Fibroblast of lung (primary cell): ENCODE measurements at regions not wholly inside any gene's neighbourhood (a gene's known extent, or its start where the extent isn't known, plus 50 kb on each side); places are given as distances from the start of the nearest gene placed in this dataset.

Source experiments
- DNase-seq, 2 donors: peaks; one replicate each; pipeline versions ENCODE4 v3.0.0 to v3.0.0-alpha.2; 2010; ENCODE audit warnings: low read depth in 2 of 2
- H2AFZ ChIP-seq: 2 replicates; pipeline ENCODE4 v1.5.1; 2012; ENCODE audit warnings: low read length, control low read depth, inconsistent platforms
- H3K27ac ChIP-seq: 2 replicates; pipeline ENCODE4 v1.5.1; 2011; ENCODE audit warnings: low read length, control low read depth; ENCODE audit not compliant: insufficient read depth
- H3K27me3 ChIP-seq: 2 replicates; pipeline ENCODE4 v1.5.1; 2011; ENCODE audit warnings: mild to moderate bottlenecking, low read length; ENCODE audit not compliant: control insufficient read depth, insufficient read depth
- H3K36me3 ChIP-seq: 2 replicates; pipeline ENCODE4 v1.5.1; 2011; ENCODE audit warnings: low read length; ENCODE audit not compliant: control insufficient read depth, insufficient read depth
- H3K4me1 ChIP-seq: 2 replicates; pipeline ENCODE4 v1.5.1; 2011; ENCODE audit warnings: low read length; ENCODE audit not compliant: control insufficient read depth, insufficient read depth; ENCODE audit errors: extremely low read depth
- H3K4me2 ChIP-seq: 2 replicates; pipeline ENCODE4 v1.5.1; 2011; ENCODE audit warnings: low read length, control low read depth; ENCODE audit not compliant: insufficient read depth; ENCODE audit errors: extremely low read depth
- H3K4me3 ChIP-seq, 4 experiments: fragments of 200-600 bp in 1 of 4; sonication (generic) in 1 of 4; replicated peaks in 1 of 4; 2 replicates each; pipeline ENCODE4 v1.5.1; 2011 to 2016; ENCODE audit warnings: low read length in 4 of 4, low read depth in 3 of 4, mild to moderate bottlenecking in 3 of 4, control low read depth in 2 of 4, inconsistent platforms in 1 of 4, mixed read lengths in 1 of 4; ENCODE audit not compliant: insufficient read depth in 1 of 4; ENCODE audit errors: control extremely low read depth in 1 of 4
- H3K79me2 ChIP-seq: 2 replicates; pipeline ENCODE4 v1.5.1; 2012; ENCODE audit warnings: mild to moderate bottlenecking, low read length, inconsistent platforms; ENCODE audit not compliant: control insufficient read depth, insufficient read depth
- H3K9ac ChIP-seq: 2 replicates; pipeline ENCODE4 v1.5.1; 2011; ENCODE audit warnings: mild to moderate bottlenecking, low read length, control low read depth; ENCODE audit not compliant: insufficient read depth
- H3K9me3 ChIP-seq: 2 replicates; pipeline ENCODE4 v1.5.1; 2012; ENCODE audit warnings: low read depth, low read length; ENCODE audit not compliant: control insufficient read depth, insufficient read depth
- H4K20me1 ChIP-seq: 2 replicates; pipeline ENCODE4 v1.5.1; 2011; ENCODE audit warnings: low read length; ENCODE audit not compliant: control insufficient read depth, insufficient read depth; ENCODE audit errors: extremely low read depth
- EZH2 ChIP-seq: IDR thresholded peaks from 2 replicates; pipeline ENCODE4 v1.5.1; 2012; ENCODE audit warnings: low read length, control low read depth, mild to moderate bottlenecking; ENCODE audit errors: missing control alignments
- TF ChIP-seq, protein P1 (sequence below), 2 donors: IDR thresholded peaks in 1 of 2; conservative IDR thresholded peaks in 1 of 2; 1 replicate in 1 of 2; 2 replicates in 1 of 2; pipeline ENCODE4 v1.5.1; 2011 to 2012; ENCODE audit warnings: low read length in 2 of 2, control low read depth in 1 of 2, inconsistent platforms in 1 of 2, low read depth in 1 of 2, mild to moderate bottlenecking in 1 of 2

DNA sequence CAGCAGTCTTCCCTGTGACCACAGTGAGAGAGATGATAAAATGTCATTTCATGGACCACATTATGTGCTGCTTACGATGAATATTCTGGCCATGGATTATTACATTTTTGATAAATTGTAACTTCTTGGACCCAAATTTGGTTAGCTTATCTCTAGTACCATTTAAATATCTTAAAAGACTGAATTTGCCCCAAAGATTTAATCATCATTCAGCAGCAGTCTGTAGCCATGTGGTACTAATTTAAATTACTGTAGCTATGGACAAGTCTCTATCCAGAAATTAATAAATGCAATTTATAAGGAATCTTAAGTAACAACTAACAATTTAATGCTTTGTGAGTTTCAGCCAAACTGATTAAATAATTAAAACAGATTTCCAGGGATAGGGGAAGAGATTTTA is 644.9 kb upstream of the FANCL start:
- Histone ChIP-seq H3K27me3 (no peaks in the 10 kb centered on the region), H2AFZ (no peak overlapping the region), H3K9ac (no peak overlapping the region), H4K20me1 (no peaks in the 10 kb centered on the region), H3K27ac (no peak overlapping the region), H3K4me1 (no peaks in the 10 kb centered on the region), H3K9me3 (no peaks in the 10 kb centered on the region), H3K79me2 (no peaks in the 10 kb centered on the region), H3K36me3 (no peaks in the 10 kb centered on the region), H3K4me3 (no peak overlapping the region), H3K4me2 (no peak overlapping the region)
- DNase-seq: no peak
- TF ChIP-seq EZH2: no peak
- TF ChIP-seq, protein P1, sequence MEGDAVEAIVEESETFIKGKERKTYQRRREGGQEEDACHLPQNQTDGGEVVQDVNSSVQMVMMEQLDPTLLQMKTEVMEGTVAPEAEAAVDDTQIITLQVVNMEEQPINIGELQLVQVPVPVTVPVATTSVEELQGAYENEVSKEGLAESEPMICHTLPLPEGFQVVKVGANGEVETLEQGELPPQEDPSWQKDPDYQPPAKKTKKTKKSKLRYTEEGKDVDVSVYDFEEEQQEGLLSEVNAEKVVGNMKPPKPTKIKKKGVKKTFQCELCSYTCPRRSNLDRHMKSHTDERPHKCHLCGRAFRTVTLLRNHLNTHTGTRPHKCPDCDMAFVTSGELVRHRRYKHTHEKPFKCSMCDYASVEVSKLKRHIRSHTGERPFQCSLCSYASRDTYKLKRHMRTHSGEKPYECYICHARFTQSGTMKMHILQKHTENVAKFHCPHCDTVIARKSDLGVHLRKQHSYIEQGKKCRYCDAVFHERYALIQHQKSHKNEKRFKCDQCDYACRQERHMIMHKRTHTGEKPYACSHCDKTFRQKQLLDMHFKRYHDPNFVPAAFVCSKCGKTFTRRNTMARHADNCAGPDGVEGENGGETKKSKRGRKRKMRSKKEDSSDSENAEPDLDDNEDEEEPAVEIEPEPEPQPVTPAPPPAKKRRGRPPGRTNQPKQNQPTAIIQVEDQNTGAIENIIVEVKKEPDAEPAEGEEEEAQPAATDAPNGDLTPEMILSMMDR (conservative IDR thresholded peaks at IDR 0.05 in 1 of 2, IDR thresholded peaks at IDR 0.05 in 1 of 2; ENCODE audit: low read depth in 1 of 2, low read length in 2 of 2): no peak

DNA sequence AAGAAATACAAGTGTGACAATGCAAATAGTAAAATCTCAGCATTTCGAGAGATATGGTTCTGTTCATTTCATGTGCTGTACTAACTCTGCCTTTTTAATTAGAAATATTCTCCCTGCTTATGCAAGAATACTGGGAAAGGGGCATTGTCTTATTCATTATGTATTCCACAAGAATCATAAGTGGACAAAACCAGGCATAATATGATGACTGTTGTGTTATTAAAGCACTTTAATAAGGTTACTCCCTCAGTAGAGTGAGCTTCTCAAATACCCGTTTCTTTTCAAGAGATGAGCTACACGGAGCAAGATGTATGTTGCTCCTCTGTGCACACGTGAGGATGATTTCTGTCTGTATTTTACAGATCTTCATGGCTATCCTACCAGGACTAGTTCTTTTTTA is 638.7 kb upstream of the FANCL start:
- no peak for DNase-seq
- H4K20me1 ChIP-seq: no peaks in the 10 kb centered on the region
- no peak overlapping the region for H3K9ac ChIP-seq
- no peak overlapping the region for H3K4me3 ChIP-seq
- no peaks in the 10 kb centered on the region for H3K79me2 ChIP-seq
- no peaks in the 10 kb centered on the region for H3K4me1 ChIP-seq
- TF ChIP-seq EZH2: no peak
- TF ChIP-seq, protein P1 (conservative IDR thresholded peaks at IDR 0.05 in 1 of 2, IDR thresholded peaks at IDR 0.05 in 1 of 2; ENCODE audit: low read depth in 1 of 2, low read length in 2 of 2): no peak
- no peaks in the 10 kb centered on the region for H3K9me3 ChIP-seq
- no peak overlapping the region for H3K4me2 ChIP-seq
- H2AFZ ChIP-seq: no peak overlapping the region
- no peak overlapping the region for H3K27ac ChIP-seq
- no peaks in the 10 kb centered on the region for H3K27me3 ChIP-seq
- no peaks in the 10 kb centered on the region for H3K36me3 ChIP-seq

DNA sequence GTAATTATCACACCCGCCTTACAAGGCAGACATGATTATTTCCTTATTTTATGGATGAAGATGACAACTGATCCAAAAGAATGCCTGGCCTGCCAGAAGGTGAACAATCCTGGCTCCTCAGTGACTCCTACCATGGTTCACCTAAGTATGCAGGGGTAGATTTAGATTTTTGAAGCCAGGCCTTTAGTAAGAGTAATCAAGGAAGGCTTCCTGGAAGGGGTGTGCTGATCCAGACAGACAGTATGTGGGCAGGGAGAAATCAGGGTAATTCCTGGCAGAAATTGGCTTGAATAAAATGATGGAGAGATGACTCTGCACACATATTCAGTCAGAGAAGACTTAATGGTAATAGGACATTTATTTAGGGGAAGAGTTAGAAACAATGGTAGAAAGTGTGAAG is 637.7 kb upstream of the FANCL start:
- H4K20me1 ChIP-seq: no peaks in the 10 kb centered on the region
- no peaks in the 10 kb centered on the region for H3K79me2 ChIP-seq
- H3K4me3 ChIP-seq: no peak overlapping the region
- DNase-seq: no peak
- H3K27me3 ChIP-seq: no peaks in the 10 kb centered on the region
- no peak overlapping the region for H2AFZ ChIP-seq
- TF ChIP-seq, protein P1 (conservative IDR thresholded peaks at IDR 0.05 in 1 of 2, IDR thresholded peaks at IDR 0.05 in 1 of 2; ENCODE audit: low read depth in 1 of 2, low read length in 2 of 2): no peak
- TF ChIP-seq EZH2: no peak
- H3K4me2 ChIP-seq: no peak overlapping the region
- H3K9me3 ChIP-seq: no peaks in the 10 kb centered on the region
- H3K36me3 ChIP-seq: no peaks in the 10 kb centered on the region
- H3K4me1 ChIP-seq: no peaks in the 10 kb centered on the region
- no peak overlapping the region for H3K27ac ChIP-seq
- H3K9ac ChIP-seq: no peak overlapping the region
